ENCODE measurements at regions not wholly inside any gene's neighbourhood (a gene's known extent, or its start where the extent isn't known, plus 50 kb on each side); places are given as distances from the start of the nearest gene placed in this dataset.
"Not testable (repeated sequence)": the region's sequence is repeated elsewhere in the genome, so short reads cannot be mapped to it uniquely, and the experiment has no call there.

DNA sequence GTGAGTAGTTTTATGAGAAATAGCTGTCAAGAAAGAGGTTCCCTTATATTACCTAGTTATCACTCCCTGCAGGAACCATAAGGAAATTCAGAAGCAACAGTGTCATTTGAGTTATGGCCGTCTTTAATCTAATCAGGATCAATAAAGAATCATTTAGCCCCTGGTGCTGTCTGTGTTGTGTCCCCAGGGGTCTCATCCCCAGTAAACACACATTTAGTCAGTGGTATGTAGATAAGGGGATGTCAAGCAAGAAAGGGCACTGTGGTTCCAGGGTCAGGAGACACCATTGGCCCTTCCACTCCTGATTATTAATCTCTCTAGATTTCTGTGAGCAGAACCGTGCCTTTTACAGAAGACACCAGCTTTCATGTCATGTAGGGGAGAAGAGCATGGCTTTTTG is 158.0 kb upstream of the SEMA6A start:
- H3K27ac ChIP-seq = no peak overlapping the region
- H3K36me3 ChIP-seq = no peaks in the 10 kb centered on the region
- no peaks in the 10 kb centered on the region for H3K27me3 ChIP-seq
- H3K4me3 ChIP-seq = no peak overlapping the region
- TF ChIP-seq POLR2A (IDR thresholded peaks at IDR 0.05) = no peak
- no peaks in the 10 kb centered on the region for H3K9me3 ChIP-seq
- no peak for DNase-seq
- H3K4me1 ChIP-seq = no peaks in the 10 kb centered on the region

GRCh38 chr5:116731432-116731831 is 156.8 kb upstream of the SEMA6A start:
- no peak for DNase-seq
- Histone ChIP-seq H3K27me3 (no peaks in the 10 kb centered on the region), H3K4me3 (no peak overlapping the region), H3K36me3 (no peaks in the 10 kb centered on the region), H3K4me1 (no peaks in the 10 kb centered on the region), H3K27ac (no peak overlapping the region), H3K9me3 (no peaks in the 10 kb centered on the region)
- no peak for TF ChIP-seq CTCF (IDR thresholded peaks at IDR 0.05)
- no peak for TF ChIP-seq POLR2A (IDR thresholded peaks at IDR 0.05)

GRCh38 chr5:116730706-116731105 is 156.1 kb upstream of the SEMA6A start:
- H3K4me3 ChIP-seq = no peak overlapping the region
- no peak for DNase-seq

GRCh38 chr5:116730185-116730584 is 155.6 kb upstream of the SEMA6A start:
- Histone ChIP-seq H3K4me3 (no peak overlapping the region), H3K27me3 (no peaks in the 10 kb centered on the region), H3K27ac (no peak overlapping the region), H3K4me1 (no peaks in the 10 kb centered on the region), H3K36me3 (no peaks in the 10 kb centered on the region), H3K9me3 (no peaks in the 10 kb centered on the region)
- TF ChIP-seq CTCF (IDR thresholded peaks at IDR 0.05) = no peak
- no peak for TF ChIP-seq POLR2A (IDR thresholded peaks at IDR 0.05)
- no peak for DNase-seq

More at GRCh38 chr5:116730706-116731105, 156.1 kb upstream of the SEMA6A start:
- H3K9me3 ChIP-seq = no peaks in the 10 kb centered on the region
- no peaks in the 10 kb centered on the region for H3K36me3 ChIP-seq
- TF ChIP-seq POLR2A (IDR thresholded peaks at IDR 0.05) (no peak), CTCF (IDR thresholded peaks at IDR 0.05) (no peak)
- H3K27me3 ChIP-seq = no peaks in the 10 kb centered on the region
- no peaks in the 10 kb centered on the region for H3K4me1 ChIP-seq
- no peak overlapping the region for H3K27ac ChIP-seq

DNA sequence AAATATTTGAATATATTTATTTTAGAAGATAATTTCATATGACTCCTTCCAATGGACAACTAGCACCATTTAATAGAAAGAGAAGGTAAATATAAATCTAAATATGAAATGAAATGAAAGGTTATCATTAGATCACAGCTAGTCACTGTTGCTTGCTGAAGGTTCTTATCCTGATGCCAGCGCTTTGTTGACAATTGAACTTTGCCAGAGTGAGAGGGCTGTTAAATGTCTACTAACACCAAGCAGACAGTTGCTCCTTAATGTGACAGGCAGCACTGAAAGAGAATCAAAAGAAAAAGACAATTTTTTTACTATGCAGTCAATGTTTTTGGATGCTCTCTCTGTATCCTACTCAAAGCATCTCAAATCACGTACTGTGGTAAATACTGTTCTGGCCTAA is 152.6 kb upstream of the SEMA6A start:
- Histone ChIP-seq H3K9me3 (no peaks in the 10 kb centered on the region), H3K4me3 (no peak overlapping the region), H3K27me3 (no peaks in the 10 kb centered on the region), H3K4me1 (no peaks in the 10 kb centered on the region), H3K36me3 (no peaks in the 10 kb centered on the region), H3K27ac (no peak overlapping the region)
- no peak for DNase-seq
- TF ChIP-seq CTCF (IDR thresholded peaks at IDR 0.05) (no peak), POLR2A (IDR thresholded peaks at IDR 0.05) (no peak)

DNA sequence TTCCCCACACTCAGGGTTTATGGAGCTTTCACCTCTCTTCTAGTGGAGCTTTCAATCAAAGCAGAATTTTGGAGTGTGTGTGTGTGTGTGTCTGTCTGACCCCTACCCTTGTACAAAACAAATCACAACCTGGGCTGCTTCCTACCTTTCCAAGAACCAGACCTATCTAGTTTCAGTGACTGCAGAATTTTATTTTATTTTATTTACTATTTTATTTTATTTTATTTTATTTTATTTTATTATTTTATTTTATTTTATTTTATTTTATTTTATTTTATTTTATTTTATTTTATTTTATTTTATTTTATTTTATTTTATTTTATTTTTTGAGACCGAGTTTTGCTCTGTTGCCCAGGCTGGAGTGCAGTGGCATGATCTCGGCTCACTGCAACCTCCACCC is 151.6 kb upstream of the SEMA6A start:
- H3K4me1 ChIP-seq, H3K27ac ChIP-seq, H3K36me3 ChIP-seq, H3K9me3 ChIP-seq, DNase-seq, H3K27me3 ChIP-seq, H3K4me3 ChIP-seq: not testable (repeated sequence)

DNA sequence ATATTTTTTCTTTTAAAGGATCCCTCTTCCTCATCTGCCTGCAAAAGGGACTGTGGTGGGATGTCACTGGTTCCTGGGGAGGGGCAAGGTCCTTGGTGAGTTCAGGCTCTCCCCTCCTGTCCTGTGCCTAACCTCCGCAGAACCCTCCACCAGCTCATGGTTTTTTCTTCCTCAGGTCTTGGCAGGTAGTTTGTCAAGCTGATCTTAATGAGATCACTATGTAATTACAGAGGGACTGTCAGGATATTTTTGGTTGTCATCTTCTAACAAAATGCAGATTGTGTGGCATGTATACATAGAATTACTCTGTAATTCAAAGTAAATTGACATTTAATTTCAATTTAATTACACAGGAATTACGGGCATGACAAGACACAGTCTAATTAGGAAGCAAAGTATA is 150.3 kb upstream of the SEMA6A start:
- Histone ChIP-seq H3K27ac (no peak overlapping the region), H3K9me3 (no peaks in the 10 kb centered on the region), H3K4me1 (no peaks in the 10 kb centered on the region), H3K36me3 (no peaks in the 10 kb centered on the region), H3K4me3 (no peak overlapping the region), H3K27me3 (no peaks in the 10 kb centered on the region)
- no peak for DNase-seq
- TF ChIP-seq POLR2A (IDR thresholded peaks at IDR 0.05) = no peak
- TF ChIP-seq CTCF (IDR thresholded peaks at IDR 0.05) = no peak

All from Peyer's patch (tissue), 4 donors.